IPS-18a (cell line): ENCODE measurements at regions not wholly inside any gene's neighbourhood (a gene's known extent, or its start where the extent isn't known, plus 50 kb on each side); places are given as distances from the start of the nearest gene placed in this dataset.

Experiments
- H3K27ac ChIP-seq: one replicate; pipeline ENCODE4 v1.5.1; 2013; ENCODE audit warnings: low read length
- H3K27me3 ChIP-seq: one replicate; pipeline ENCODE4 v1.6.1; 2013; ENCODE audit warnings: mild to moderate bottlenecking, low read length; ENCODE audit not compliant: control insufficient read depth, insufficient read depth
- H3K36me3 ChIP-seq: one replicate; pipeline ENCODE4 v1.6.1; 2013; ENCODE audit warnings: low read depth, low read length; ENCODE audit not compliant: control insufficient read depth
- H3K4me1 ChIP-seq: one replicate; pipeline ENCODE4 v1.6.1; 2013; ENCODE audit warnings: low read depth, low read length; ENCODE audit not compliant: control insufficient read depth
- H3K4me3 ChIP-seq: one replicate; pipeline ENCODE4 v1.5.1; 2013; ENCODE audit warnings: low read length
- H3K9ac ChIP-seq: one replicate; pipeline ENCODE4 v1.6.1; 2013; ENCODE audit warnings: mild to moderate bottlenecking, low read length, moderate library complexity
- H3K9me3 ChIP-seq: one replicate; pipeline ENCODE4 v1.6.1; 2013; ENCODE audit warnings: low read depth, low read length; ENCODE audit not compliant: control insufficient read depth

DNA sequence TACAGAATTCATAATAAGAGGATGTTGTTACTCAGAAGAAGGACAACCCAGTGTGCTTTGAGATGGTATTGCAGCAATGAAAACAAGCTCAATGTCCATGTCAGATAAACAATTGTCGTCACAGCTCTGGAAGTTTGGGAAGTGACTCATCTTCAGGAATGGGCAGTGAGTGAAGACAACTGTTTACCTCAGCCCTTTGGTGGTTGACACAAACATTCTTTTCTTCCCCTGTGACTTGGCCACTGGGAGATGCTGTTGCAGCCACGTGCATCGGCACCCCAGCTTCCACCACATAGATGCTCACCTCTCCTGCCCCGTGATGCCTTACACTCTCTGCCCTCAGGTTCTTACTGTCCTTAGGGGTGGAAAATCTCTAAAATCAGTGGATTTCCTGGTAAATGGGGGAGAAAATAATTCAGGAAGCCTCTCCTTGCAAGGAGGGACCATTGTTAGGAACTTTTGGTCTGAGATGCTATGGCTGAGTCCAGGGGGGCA lies 114.1 kb upstream of the GALNT15 start:
- Histone ChIP-seq H3K4me1 (peaks cover 3% of the 10 kb centered on the region), H3K27ac (no peak overlapping the region), H3K9ac (no peak overlapping the region), H3K36me3 (no peaks in the 10 kb centered on the region), H3K4me3 (no peak overlapping the region), H3K27me3 (no peaks in the 10 kb centered on the region), H3K9me3 (no peaks in the 10 kb centered on the region)

DNA sequence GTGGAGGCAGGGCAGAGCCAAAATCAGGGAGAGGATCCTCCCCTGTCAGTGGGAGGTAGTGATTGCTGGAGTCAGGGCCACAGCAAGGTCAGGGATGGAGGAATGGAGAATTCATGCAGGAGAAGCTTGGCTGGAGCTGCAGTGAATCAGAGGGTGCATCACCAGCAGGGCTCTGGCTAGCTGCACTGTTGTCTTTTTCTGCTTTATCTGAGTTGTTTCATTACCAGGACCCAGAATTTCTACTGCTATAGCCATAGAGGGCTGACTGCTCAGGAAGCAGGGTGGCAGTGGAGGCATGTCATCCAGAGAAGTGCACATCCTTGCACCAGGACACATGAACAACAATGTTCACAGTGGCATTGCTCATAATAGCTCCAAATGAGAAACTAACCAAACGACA lies 113.5 kb upstream of the GALNT15 start:
- Histone ChIP-seq H3K9ac (no peak overlapping the region), H3K27me3 (no peaks in the 10 kb centered on the region), H3K4me3 (no peak overlapping the region), H3K9me3 (no peaks in the 10 kb centered on the region), H3K27ac (no peak overlapping the region), H3K4me1 (no peaks in the 10 kb centered on the region), H3K36me3 (no peaks in the 10 kb centered on the region)

DNA sequence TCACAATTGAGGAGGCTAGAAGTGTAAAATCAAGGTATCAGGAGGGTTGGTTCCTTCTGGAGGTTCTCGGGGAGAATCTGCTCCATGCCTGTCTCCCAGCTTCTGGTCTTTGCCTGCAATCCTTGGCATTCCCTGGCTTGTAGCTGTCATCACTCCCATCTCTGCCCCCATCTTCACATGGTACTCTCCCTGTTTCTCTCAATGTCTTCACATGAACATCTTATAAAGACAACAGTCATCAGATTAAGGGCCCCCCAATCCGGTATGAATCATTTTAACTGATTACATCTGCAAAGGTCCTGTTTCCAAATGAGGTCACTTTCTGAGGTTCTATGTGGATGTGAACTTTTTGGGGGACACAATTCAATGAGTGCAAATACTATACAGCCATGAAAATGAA lies 113.0 kb upstream of the GALNT15 start:
- Histone ChIP-seq H3K36me3 (no peaks in the 10 kb centered on the region), H3K27ac (no peak overlapping the region), H3K4me3 (no peak overlapping the region), H3K4me1 (no peaks in the 10 kb centered on the region), H3K27me3 (no peaks in the 10 kb centered on the region), H3K9ac (no peak overlapping the region), H3K9me3 (no peaks in the 10 kb centered on the region)

DNA sequence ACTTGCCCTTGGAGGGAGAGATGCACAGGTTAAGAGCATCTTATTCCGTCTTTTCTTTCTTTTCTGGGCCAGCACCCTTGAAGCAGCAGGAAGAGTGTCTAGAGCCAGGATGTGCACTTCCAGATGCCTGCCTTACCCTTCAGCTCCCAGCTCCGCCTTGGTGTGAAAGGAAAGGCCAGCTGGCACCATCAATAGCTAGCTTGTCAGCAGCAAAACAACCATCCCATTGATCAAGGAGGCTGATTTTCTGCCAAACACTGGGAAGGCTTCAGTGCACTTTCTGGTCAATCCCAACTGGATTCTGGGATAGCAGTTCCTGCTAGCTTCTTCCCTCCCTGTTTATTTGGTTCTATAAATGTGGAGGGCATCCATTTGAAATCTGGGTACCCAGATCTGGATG lies 110.9 kb upstream of the GALNT15 start:
- Histone ChIP-seq H3K4me3 (no peak overlapping the region), H3K4me1 (no peaks in the 10 kb centered on the region), H3K27me3 (no peaks in the 10 kb centered on the region), H3K9ac (no peak overlapping the region), H3K27ac (no peak overlapping the region), H3K9me3 (no peaks in the 10 kb centered on the region), H3K36me3 (no peaks in the 10 kb centered on the region)

DNA sequence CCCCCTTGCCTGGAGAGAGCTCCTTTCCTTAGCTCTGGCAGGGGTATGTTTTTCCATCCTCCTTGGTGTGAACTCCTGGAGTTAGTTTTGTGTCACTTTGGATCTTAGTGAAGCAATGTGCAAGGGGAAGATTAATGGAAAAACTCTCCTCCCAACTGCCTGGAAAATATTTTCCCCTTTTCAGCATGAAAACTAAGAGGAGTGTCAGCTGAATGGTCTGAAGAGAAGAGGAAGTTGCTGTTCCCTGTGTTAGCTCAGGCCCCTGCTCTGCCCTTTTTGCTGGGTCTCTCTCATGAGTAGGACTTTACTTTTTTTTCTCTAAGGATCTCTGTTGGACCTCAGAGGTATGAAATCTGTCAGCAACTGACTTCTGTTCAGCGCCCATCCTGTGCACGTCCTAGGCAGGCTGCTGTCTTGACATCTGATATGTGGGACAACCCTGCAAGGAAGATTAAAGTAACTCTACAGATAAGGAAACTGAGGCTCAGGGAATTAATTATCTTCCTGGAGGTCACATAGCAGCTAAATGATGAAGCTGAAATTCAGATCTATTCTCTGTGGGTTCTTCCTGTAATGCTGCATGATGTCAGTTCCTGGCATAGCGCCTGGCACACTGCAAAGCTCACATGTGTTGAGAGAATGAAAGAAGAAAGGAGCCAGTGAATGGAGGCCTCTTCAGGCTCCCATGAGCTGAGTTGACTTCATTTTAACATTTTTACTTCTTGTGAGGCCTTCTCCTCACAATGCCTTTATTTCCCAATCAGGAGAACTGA lies 109.7 kb upstream of the GALNT15 start:
- H3K9me3 ChIP-seq: no peaks in the 10 kb centered on the region
- H3K36me3 ChIP-seq: no peaks in the 10 kb centered on the region
- no peak overlapping the region for H3K9ac ChIP-seq
- no peaks in the 10 kb centered on the region for H3K27me3 ChIP-seq
- no peak overlapping the region for H3K4me3 ChIP-seq
- no peaks in the 10 kb centered on the region for H3K4me1 ChIP-seq
- no peak overlapping the region for H3K27ac ChIP-seq

DNA sequence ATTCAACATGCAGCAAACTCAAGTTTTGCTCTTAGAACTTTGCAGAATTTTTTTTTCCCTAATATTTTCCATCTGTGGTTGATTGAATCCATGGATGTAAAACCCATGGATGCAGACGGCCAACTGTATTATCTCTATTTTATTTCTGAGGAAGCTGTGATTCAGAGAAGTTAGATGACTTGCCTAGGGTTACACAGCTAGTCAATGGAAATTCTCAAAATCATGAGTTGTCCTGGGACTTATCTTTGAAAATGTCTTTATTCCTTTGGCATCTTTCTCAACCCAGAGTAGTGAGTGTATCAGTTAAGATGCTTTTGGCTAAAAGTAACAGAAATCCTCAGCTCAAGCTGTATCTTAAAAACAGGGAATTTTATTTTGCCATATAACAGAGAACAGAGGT lies 107.9 kb upstream of the GALNT15 start:
- Histone ChIP-seq H3K36me3 (no peaks in the 10 kb centered on the region), H3K4me1 (no peaks in the 10 kb centered on the region), H3K27me3 (no peaks in the 10 kb centered on the region), H3K9ac (no peak overlapping the region), H3K27ac (no peak overlapping the region), H3K9me3 (no peaks in the 10 kb centered on the region), H3K4me3 (no peak overlapping the region)

DNA sequence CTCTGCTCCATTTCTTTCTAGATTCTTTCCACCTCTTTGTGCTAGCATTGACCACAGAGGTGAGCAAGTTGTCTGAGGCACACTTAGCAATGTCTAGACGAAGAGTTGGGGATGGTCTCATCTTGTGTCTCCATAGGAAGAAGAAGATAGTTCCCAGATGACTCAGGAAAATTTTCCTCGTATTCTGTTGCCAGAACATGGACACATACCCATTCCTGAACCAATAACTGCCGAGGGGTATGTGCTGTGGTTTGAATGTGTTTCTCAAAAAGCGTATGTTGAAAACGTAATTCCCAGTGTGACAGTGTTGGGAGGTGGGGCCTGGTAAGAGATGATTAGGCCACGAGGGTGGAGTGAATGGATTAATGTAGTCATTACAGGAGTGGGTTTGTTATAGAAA lies 107.5 kb upstream of the GALNT15 start:
- no peak overlapping the region for H3K4me3 ChIP-seq
- H3K27ac ChIP-seq: no peak overlapping the region
- no peaks in the 10 kb centered on the region for H3K4me1 ChIP-seq
- H3K27me3 ChIP-seq: no peaks in the 10 kb centered on the region
- no peaks in the 10 kb centered on the region for H3K9me3 ChIP-seq
- no peaks in the 10 kb centered on the region for H3K36me3 ChIP-seq
- H3K9ac ChIP-seq: no peak overlapping the region

DNA sequence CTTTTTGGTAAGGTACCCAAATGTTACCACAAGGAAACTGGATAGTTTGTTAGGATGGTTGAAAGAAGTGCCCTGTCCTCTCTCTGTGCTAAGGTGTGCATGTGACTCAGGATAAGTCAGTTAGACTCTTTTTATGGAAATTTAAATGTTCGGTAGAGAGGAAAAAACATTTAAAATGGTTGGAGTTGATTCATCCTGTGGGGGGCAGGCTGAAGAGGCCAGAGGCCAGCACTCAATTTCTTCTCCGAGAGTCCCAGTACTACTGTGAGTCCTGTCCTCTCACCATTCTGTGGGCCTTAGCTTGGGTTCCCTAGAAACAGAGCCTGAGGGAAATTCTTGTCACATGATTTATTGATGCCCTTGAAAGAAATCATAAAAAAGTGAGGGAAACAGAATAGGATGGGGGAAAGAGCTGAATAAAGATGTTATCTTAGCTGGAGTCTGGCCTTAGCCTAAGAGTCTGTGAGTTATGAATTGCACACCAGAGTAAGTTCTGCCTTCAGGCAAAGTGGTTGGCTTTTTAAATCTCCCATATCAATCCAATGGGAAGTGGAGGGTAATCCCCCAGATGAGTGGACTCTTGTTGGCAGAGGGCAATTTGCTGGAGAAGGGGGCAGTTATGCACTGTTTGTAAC lies 106.5 kb upstream of the GALNT15 start:
- Histone ChIP-seq H3K36me3 (no peaks in the 10 kb centered on the region), H3K9ac (no peak overlapping the region), H3K27me3 (no peaks in the 10 kb centered on the region), H3K27ac (no peak overlapping the region), H3K9me3 (no peaks in the 10 kb centered on the region), H3K4me3 (no peak overlapping the region), H3K4me1 (no peaks in the 10 kb centered on the region)

DNA sequence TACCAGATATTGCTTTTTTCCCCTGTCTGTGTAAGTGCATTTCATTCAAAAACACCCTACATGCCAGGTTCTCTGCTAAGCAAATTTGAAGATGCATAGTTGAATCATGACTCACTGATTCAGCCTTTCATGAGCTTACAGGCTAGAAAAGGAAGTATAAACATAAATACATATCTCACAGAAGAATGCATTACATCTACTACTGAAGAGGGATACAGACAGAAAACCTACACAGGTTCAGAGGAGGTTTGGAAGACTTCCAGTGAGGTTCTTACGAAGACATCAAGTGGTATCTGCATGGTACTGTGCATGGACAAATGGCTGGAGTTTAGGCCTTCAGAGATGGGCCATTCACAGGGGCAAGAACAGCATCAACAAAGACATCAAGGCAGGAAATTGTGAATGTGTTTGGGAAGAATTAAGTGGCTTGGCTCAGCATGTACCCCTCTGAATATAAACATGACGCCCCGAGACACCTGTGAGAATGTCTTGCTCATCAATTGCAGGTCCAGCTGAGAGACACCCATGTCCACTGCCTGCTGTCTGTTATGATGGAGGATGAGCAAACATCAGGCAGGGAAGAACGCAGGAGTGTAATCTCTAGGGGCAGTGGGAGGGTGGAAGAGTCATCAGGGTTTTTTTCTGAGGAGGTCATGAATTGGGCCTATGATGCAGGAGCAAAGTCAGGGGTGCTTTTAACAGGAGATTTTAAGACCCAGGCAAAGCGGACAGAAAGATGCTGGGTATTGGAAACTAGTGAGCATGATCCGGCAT lies 105.1 kb upstream of the GALNT15 start:
- Histone ChIP-seq H3K4me1 (no peaks in the 10 kb centered on the region), H3K27ac (no peak overlapping the region)

DNA sequence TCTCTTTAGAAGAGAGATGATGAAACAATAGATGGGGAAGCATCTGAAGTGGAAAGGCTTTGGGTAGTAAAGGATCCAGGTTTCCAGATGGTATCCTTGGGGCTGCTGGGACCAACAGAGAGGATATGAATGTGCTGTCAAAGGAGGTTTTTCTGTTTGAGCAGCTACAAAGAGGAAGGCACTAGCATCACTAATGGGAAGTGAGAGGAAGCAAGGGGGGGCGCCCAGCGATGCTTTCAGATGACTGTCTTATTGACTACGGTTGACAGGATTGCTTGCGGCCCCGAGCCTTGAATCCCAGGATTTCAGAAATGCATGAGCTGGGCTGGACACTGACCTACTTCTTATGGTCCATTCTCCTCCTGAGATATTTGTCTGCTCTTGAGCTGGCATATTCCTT lies 103.8 kb upstream of the GALNT15 start:
- no peak overlapping the region for H3K9ac ChIP-seq
- H3K9me3 ChIP-seq: no peaks in the 10 kb centered on the region
- H3K27ac ChIP-seq: no peak overlapping the region
- no peaks in the 10 kb centered on the region for H3K27me3 ChIP-seq
- H3K36me3 ChIP-seq: no peaks in the 10 kb centered on the region
- no peaks in the 10 kb centered on the region for H3K4me1 ChIP-seq
- H3K4me3 ChIP-seq: no peak overlapping the region

More for the DNA sequence above, 105.1 kb upstream of the GALNT15 start:
- Histone ChIP-seq H3K9me3 (no peaks in the 10 kb centered on the region), H3K27me3 (no peaks in the 10 kb centered on the region), H3K36me3 (no peaks in the 10 kb centered on the region), H3K9ac (no peak overlapping the region), H3K4me3 (no peak overlapping the region)

DNA sequence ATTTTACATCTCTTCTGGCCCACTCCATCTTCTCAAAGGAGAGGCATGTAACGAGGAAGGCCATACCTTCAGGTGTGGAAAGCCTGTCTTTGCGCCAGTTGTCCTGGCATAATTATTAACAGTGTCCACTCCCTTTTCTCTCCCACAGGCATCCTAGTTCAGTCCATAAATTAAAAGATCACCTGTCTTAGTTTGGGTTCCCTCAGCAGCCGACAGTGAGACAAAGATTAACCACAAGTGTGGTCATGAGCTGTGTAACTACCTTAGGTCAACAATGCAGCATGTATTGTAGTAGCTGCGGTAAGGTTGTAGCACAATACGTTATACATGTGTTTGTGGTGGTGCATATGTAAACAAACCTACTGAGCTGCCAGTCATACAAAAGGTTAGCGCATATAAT lies 103.3 kb upstream of the GALNT15 start:
- Histone ChIP-seq H3K36me3 (no peaks in the 10 kb centered on the region), H3K27ac (no peak overlapping the region), H3K4me1 (no peaks in the 10 kb centered on the region), H3K4me3 (no peak overlapping the region), H3K9ac (no peak overlapping the region), H3K27me3 (no peaks in the 10 kb centered on the region), H3K9me3 (no peaks in the 10 kb centered on the region)
